ENCODE measurements at regions not wholly inside any gene's neighbourhood (a gene's known extent, or its start where the extent isn't known, plus 50 kb on each side); places are given as distances from the start of the nearest gene placed in this dataset.

DNA sequence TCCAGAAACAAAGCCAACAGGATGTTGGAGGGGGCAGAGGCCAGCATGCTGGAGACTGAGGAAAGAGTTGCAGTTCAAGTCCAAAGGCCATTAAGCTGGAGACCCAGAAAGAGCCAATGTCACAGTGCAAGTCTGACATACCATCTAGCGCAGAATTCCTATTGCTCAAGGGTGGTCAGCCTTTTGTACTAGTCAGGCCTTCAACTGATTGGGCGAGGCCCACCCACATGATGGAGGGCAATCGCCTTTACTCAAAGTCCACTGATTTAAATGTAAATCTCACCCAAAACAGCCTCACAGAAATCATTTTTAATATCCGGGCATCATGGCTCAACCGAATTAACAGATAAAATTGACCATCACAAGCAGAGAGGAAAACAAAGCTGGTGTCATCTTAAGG, 113.9 kb downstream of the RCN1 start:
- no peak for DNase-seq

DNA sequence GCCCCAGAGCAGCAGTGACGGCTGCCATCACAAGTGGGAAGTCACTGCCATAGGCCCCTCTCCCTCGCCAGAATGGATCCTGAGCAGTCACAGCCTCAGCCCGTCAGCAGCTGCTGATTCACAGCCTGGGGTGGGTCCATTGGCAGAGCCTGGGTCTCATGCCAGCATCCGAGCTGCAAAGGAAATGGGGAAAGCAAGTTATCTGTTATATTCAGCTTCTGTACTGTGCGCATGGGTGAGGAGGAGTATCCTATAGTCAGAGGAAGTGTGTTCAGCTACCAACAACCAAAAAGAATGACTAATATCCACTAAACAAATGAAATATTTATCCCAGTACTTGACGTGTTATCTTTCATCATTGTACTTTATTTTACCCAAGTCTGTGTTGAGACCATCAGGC, 119.7 kb downstream of the RCN1 start:
- DNase-seq: no peak

DNA sequence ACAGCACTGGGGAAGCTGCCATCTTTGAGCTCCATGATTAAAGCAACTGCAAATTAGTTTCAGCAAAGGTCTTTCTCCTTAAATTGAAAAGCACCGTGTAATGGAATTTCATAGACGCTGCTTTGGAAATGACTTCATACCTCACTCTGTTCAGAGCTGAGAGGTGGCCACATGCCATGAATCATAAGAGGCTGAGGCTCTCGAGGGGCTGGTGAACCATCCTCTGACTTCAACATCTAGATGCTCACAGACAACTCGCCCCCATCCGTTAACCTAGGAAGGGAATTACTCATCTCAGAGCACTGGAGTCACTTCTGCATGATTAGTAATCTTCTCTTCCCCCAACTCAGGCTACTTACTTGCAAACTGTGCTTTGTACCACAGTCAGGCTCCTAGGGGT, 122.3 kb downstream of the RCN1 start:
- no peak for DNase-seq

DNA sequence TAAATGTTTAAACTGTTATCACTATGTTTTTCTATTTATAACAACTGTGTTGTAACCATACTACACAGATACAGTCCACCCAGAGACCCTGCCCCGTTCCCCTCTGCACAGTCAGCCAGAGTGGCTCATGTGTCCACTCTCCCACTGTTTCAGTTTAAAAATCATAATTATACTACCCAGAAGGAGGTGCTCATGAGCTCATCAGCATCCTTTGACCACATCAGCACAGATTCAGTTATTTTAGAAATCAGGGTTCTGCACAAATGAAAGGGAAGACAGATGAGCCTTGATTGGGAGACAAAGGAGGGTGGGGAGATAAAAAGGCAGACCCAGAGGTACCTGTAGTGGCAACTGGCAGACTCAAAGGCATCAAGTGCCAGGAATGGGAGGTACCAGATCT, 124.3 kb downstream of the RCN1 start:
- no peak for DNase-seq

DNA sequence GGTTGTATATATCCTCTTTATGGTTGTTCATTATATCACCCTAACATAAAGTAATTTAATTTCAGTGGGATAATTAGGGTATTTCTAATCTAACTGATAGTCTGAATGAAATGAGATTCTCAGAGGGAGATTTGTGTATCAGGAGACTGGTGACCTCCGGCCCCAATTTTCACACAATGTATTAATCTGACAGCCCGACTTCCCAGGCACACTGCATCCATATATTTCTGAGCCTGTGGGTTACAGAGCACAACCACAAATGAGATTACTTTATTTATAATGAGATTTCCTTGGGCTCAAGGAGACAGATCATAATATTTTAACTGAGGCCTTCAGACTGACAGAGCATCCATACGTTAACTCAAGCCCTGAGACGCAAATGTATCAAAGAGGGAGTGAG, 125.9 kb downstream of the RCN1 start:
- no peak for DNase-seq

DNA sequence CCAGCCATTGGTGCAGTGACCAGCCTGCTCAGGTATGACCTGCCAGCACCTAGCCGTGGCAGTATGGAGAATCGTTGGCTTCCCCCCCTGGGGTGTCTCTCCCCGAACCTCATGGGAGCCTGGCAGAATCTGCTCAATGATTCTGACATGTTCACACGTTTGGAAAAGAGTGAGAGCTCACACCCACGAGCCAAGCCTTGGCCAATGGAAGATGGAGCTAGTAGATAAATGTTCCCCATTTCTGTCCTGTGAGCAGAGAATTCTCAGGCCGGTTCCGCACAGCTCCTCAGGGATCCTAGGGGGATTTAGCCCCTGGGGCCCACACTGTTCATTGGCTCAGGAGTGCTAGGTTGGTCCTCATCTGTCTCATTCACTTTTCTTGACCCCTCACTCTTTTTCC, 128.4 kb downstream of the RCN1 start:
- DNase-seq: no peak

DNA sequence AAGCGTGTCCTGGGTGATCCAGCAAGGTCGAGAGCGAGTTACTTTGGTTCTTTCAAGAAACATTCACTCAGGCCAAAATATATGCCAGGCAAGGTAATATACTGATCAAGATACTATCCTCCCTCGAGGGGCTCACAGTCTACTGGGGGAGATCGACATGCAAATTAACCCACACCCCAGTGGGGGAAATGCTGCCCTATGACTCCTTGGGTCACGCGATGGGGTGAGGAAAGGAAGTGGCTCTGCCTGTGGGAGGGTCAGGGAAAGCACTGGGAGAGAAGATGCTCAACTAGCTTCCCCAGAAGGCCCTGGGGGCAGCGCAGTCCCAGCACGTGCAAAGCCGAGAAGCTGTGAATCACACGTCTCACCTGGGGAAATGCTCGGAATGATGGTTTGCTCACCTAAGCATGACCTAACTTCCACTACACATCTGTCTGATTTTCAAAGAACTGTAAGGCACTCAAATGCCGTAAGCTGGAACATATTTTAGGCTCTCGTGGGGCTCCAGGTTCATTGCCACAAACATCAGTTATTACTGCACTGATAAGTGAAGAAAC, 130.7 kb downstream of the RCN1 start:
- no peak for DNase-seq

DNA sequence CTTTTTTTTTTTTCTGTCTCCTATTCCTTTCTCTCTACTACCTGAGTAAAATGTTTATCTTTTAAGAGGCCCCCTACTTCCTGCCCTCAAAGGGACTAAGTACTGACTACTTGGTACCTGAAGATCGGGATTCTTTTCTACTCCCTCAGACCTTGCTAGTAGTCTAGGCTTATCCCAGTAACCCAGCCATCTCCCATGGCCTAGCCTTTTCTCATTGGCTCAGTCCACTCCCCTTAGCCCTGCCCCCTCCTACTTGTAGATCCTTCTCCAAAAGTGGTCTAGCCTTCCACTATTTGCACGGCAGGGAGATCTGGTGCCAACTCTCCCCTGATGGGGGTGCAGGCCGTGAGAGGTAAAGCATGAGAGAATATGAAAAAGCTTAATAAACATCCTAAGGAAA, 133.7 kb downstream of the RCN1 start:
- no peak for DNase-seq

DNA sequence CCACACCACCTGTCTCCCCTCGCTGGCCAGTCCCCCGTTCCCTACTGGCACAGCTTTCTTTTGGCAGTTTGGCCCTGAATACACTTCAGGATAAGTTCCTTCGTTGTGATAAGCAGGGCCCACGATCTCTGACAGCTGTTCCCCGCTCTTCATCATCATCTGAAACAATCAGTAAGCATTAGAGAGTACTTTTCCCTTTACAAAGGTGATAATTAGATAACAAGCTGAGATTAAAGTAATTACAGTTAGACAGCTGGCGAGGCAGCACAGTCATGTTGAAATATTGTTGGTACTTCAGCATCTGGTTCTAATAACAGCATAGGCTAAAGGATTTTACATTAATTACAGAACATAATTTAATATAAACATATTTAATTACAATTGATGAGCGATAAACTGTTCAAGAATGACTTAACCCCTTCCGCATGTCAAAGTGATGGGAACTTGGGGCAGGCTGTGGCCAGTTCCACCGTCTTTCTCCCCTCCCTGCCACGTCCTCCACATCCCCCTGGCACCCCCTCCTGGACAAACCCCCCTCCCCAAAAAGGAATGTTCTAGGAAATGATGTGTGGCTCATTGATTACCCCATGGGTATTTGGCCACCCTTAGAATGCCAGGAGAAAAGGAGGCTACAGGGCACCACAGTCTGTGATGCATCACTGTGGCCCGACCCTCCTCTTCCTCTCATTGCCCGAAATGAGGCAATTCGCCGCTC, 134.9 kb downstream of the RCN1 start:
- no peak for DNase-seq

DNA sequence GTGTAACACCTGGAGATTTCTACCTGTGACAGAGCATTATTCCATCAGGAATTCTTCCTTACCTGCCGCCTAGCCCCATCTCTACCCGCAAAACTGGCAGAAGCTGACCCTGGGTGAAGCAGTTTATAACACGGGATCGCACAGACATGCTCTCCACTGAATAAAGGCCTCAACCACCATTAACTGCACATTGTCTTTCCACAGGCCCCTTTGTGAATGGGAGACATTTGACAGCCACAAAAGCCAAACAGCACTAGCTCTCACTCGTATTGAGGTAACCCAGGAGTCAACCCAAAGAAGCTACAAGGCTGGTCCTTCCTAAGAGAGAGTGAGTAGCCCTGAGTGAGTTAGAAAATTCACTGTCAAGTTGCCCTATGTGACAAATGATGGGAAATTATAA, 135.6 kb downstream of the RCN1 start:
- no peak for DNase-seq

DNA sequence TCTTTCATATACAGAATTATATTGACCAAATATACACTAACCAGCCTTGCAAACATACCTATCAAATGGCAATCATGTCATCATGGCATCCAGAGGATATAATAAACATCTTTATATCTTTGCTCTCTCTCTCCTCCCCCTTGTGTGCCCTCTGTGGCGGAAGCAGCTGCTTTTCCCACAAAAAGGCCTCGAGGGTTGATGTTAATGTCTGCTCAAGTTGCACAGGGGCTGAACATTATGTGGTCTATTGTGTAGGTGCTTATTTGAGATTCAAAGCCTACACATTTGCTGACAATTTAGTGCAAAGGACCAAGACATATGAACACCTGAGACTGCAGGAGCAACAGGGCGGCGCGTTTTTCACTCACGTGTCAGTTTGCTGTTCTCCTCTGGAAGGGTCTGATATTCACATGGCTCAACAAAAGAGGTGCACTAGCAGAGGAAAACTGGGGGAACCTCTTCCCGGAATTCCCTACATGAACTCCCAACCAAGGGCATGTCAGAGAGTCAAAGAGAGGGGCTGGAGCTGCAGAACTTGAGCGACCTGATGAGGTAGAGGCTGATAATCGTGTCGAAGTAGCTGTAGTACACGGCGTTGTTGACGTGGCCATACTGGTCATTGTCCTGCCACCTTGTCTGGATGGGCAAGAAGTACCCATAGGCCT, 138.8 kb downstream of the RCN1 start:
- DNase-seq: no peak

DNA sequence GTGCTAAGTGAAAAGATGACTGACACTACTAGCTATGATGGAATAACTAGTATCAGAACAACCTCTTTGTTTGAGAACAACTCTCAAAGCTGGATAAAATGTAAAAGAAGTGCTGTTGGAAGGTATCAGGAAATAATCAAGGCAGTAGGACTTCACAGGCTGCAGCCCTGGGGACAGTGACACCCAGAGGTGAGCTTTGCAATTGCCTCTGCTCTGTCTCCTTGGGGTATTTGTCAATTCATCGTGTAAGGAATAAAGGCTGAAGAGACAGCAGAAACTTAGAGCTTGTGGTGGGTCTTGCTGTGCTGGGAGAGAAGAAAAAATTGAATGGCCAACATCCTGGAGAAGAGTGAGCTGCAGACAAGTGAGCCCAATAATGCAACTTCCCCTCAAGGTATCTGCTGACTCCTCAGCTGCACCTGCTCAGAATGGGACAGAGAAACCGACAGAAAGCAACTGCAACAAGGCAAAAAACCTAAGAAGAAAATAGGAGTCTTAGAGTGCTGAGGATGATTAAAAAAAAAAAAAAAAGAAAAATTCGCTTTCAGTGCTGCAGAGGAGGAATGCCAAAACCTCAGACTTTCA, 141.1 kb downstream of the RCN1 start:
- peak; percentile 69 for DNase-seq

DNA sequence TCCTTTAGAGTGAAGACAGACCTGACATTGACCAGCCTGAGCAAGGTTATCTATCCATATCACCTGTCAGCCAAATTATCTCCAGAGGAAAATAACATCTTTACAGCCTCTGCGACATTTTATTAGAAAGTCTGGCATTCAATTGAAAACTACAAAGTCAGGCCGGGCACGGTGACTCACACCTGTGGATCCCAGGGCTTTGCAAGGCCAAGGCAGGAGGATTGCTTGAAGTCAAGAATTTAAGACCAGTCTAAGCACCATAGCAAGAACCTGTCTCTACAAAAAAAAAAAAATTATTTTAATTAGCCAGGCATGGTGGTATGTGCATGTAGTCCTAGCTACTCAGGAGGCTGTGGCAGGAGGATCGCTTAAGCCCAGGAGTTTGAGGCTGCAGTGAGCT, 141.6 kb downstream of the RCN1 start:
- no peak for DNase-seq

DNA sequence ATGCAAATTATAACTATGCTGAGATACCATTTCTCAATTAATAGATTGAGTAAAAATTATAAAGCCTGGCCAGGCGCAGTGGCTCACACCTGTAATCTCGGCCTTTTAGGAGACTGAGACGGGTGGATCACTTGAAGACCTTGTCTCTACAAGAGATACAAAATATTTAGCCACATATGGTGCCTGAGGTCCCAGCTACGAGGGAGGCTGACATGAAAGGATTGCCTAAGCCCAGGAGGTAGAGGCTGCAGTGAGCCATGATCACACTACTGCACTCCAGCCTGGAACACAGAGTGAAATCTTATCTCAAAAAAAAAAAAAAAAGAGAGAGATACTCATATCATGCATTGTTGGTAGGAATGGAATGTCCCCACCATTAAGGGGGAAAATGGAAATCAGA, 142.4 kb downstream of the RCN1 start:
- DNase-seq: no peak

DNA sequence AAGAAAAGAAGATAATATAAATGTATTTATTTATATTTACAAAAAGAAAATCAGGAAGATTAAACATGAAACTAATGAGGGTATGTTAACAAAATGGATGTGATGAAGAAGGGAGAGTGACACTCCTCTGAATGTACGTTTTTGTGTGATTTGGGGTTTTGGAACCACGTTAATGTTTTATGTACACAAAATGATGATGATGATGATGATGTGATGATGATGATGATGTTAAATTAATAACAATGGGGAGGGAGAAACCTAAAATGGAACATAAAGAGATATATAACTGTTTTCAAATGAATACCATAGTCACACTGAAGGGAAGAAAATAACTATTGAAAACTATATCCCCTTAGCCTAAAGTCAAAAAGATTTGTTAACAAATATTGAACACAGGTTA, 143.1 kb downstream of the RCN1 start:
- DNase-seq: no peak

DNA sequence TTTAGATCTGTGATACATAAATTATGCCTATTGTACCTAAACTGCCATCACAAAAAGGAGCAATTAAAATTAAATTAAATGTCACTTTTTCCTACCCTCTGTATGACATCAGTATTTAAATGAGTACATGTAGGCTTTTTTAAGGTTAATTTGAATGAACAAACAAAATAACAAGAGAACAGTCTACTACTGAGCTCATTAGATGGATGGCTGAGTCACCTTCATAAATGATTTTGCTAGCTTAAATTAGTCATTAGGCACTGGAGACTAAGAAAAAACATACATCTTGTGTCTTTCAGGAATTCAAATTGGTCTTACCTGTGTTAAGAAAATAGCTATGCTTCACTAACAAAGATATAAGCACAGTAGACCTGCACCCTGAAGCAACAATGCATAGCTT, 153.6 kb downstream of the RCN1 start:
- DNase-seq: no peak

DNA sequence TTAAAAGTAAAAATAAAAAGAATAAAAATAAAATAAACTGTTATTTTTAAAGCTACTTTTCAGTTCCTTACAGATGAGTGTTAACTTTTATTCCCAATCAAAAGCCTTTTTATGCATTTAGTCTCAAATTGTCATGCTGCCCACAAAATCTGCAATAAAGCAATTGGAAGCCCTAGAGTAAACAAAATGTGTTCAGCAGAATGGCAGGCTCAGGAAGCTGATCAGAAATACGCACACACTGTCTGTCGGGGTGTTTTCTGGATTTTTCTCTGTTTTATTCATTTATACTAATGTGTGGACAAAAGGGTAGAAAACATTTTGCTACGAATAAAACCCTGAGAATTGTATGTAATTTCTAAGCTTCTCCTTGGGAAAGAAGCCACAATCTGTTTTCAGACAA, 162.8 kb downstream of the RCN1 start:
- peak; percentile 25 for DNase-seq

DNA sequence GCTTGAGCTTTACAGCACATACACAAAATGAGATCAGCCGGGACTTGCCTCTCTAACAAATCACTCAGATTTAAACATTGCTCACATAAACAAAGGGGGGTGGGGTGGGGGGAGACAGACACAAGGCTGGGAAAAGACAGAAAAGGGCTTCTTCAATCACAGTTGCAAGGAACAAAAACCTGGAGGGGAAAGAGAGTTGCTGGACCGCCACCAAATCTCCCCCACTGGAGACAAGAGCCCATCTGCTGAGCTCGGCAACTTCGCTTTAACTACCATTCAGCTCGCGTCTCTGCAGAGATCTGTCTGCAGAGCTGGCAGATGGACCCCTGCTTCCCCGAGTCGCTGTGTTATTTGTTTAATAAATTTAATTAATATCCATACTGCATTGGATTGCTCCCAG, 165.0 kb downstream of the RCN1 start:
- DNase-seq: peak; percentile 100

DNA sequence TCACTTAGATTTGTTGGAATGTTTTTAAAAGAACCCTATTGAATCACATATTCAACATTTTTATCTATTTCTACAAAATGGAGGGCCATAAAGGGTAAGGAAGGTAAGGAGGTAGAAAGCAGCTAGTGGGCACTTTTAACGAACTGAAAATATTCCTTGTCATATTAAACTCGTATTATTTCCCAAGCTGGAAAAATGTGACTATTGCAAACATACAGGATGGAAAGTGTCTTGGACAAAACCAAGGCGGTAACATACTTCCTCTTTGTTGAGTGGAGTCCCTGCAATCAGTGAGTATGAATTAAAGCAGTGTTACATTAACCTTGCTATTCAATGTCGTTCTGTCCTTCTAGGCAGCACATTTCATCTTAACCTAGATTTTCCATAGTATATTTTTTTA, 165.6 kb downstream of the RCN1 start:
- DNase-seq: no peak

DNA sequence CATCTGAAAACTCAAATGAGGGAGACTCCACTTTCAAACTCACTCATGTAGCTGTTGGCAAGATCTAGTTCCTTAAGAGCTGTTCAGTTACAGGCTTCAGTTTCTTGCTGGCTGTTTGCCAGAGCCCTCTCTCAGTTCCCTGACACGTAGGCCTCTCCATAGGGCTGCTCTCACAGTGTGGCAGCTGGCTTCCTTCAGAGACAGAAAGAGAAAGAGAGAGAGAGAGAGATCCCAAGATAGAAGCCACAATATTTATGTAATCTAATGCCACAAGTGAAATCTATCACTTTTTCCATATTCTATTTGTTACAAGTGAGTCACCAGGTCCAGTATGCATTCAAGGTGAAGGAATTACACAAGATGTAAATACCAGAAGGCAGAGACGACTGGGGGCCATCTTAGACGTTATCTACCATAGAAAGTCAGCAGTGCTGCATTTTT, 168.8 kb downstream of the RCN1 start:
- no peak for DNase-seq

DNA sequence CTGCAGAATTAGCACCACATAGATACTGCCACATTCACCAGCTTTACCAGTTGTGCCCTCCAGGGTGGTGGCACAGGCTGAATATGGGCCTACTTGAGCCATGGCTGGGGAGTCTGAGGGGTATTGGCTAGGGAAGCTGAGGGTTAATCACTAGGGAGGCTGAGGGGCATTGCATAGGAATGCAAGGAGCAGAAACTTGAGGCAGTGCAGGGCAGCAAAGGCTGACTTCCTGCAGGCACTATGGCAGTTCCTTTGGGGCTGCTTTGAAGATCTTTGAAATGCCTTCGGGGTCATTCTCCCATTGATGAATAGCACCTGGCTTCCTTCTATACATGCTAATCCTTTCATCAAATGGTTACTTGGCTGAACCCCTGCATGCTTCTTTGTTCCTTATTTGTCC, 171.5 kb downstream of the RCN1 start:
- DNase-seq: no peak

DNA sequence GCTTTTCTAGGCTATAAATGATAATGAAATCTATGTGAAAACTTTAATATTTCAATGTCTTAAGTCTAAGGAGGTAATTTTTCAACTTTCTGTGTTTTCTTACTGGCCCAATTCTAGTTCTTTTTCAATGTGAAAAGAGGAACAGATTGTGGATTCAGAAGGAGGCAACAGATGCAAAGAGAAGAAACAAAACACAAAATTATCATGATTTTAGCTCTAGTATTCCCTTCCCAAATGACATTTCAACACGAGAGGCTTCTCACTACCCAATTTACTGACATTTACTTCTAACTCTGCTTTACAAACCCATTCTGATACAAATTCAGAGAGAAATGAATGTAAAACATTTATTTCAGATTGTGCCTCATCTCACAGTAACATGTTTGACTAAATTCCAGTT, 169.4 kb downstream of the WT1 start:
- DNase-seq: no peak

DNA sequence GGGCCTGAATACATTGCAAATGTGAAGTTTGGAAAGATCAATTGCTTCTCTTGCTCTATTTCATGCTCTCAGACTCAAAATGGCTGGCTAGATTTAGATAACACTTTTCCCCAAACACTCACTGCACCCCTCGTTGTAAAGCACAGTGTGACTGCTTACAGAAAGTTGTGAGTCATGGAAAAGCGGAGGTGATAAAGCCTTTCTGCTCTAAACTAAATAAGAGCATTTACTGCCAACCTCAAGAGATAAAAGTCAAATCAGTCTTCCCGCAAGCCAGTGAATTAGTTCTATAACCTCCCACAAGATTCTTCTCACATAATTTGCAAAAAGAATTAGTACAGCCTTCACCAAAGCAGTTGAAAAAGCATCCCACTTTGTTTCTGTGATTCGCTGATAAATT, 168.7 kb downstream of the WT1 start:
- no peak for DNase-seq

DNA sequence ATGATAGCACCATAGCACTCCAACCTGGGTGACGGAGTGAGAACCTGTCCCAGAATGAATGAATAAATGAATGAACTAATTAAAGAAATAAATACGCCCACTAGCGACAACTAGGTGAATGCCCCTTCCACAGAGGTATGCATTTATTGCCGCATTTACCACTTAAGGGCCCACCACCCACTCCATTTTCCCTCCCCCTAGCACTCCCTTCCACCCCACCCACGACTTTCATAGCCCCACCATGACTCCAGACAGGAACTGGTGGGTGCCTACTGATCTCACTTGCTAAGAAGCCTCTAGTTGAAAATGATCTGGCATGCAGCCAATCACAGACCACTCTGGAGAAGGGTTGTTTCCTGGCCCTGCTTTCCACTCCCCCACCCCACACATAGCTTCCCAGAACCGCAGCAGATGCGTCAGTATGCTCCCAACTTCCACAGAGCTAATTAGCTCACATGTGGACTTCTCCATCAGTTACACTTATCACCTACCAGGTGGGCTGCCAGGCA, 167.6 kb downstream of the WT1 start:
- DNase-seq: no peak
